Islet precursor cell (in vitro differentiated cells): ENCODE measurements at regions not wholly inside any gene's neighbourhood (a gene's known extent, or its start where the extent isn't known, plus 50 kb on each side); places are given as distances from the start of the nearest gene placed in this dataset.

ENCODE experiments used
- DNase-seq: peaks from one replicate; pipeline ENCODE4 v3.0.0-alpha.2; 2018

- no peak for DNase-seq
Measured at GRCh38 chr15:73803806-73804205, 50.7 kb upstream of the INSYN1 start.

- DNase-seq: no peak
Measured at GRCh38 chr15:73805504-73806089, 52.4 kb upstream of the INSYN1 start.

GRCh38 chr15:73806698-73807483, 53.7 kb upstream of the INSYN1 start:
- no peak for DNase-seq

- DNase-seq: no peak
Measured at GRCh38 chr15:73807865-73808264, 54.7 kb upstream of the INSYN1 start.

- DNase-seq: peak; percentile 69
Measured at GRCh38 chr15:73809728-73810501, 56.8 kb upstream of the INSYN1 start.

GRCh38 chr15:73812806-73813465, 59.8 kb upstream of the INSYN1 start:
- DNase-seq: no peak

- no peak for DNase-seq
Measured at GRCh38 chr15:73813589-73813988, 59.8 kb upstream of the TBC1D21 start.

DNA sequence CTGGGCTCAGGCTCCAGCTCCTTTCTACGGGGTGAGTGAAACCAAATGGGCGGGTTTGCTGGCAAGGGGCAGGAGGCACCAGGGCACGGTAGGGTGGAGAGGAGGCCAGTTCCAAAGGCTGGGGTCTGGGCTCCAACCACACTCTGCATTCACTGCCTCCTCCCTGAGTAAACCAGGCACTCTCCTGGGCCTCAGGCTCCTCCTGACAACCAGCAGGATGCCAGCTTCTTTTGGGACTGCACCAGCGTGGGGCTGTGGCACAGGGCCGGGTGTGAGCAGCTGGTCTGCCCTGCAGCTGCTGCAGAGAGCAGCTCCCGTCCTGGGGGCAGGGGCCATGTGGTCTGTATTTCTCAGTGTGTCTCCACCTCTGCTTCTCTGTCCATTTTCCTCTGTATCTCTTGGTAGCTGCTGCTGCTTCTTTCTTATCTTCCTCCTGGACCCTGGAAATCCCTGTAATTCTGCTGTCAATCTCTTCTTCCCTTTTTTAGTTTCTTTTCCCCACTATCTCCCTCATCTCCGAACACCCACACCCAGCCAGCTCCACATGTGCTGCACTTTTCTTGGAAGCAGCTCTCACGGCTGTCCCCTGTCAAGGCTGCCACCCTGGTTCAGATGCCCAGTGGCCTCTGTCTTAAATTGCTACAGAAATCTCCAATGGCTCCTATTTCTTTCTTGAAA, 54.9 kb upstream of the TBC1D21 start:
- DNase-seq: no peak

GRCh38 chr15:73821181-73821580, 52.2 kb upstream of the TBC1D21 start:
- no peak for DNase-seq

DNA sequence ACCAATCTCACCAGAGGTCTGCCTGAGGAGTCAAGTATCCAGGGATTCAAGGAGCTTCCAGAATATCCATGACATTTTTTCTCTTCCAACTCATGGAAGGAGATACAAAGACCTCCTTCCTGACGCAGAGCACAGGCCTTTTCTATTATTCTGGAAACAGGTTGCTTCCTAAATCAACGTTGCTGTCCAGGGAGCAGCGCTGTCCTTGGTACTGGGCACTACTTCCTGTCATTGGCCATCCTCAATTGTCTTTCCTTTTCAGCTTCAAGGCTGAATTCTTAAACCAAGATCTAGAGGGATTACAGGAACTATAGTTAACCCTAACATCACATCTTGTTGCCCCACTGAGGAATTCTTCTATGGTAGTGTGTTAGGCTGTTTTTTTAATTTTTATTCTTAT, 50.4 kb upstream of the TBC1D21 start:
- no peak for DNase-seq
